Liver (tissue), 8 donors: ENCODE measurements at regions not wholly inside any gene's neighbourhood (a gene's known extent, or its start where the extent isn't known, plus 50 kb on each side); places are given as distances from the start of the nearest gene placed in this dataset.

ENCODE experiments used
- DNase-seq: peaks from one replicate; pipeline ENCODE4 v3.0.0-alpha.2; 2017; ENCODE audit warnings: low spot score
- H3K27ac ChIP-seq, 2 donors: one replicate each; pipeline ENCODE4 v1.7.0; 2013; ENCODE audit warnings: inconsistent platforms in 2 of 2, low read length in 2 of 2, control low read depth in 1 of 2, low read depth in 1 of 2, mild to moderate bottlenecking in 1 of 2
- H3K27me3 ChIP-seq, 4 donors: one replicate each; pipeline versions ENCODE4 v1.6.1 to v1.7.0; 2013; ENCODE audit warnings: low read length in 3 of 4, inconsistent platforms in 1 of 4, mild to moderate bottlenecking in 1 of 4, moderate library complexity in 1 of 4; ENCODE audit not compliant: control insufficient read depth in 4 of 4, insufficient read depth in 4 of 4
- H3K36me3 ChIP-seq, 4 donors: one replicate each; pipeline versions ENCODE4 v1.6.1 to v1.7.0; 2013; ENCODE audit warnings: low read length in 3 of 4, mild to moderate bottlenecking in 3 of 4, low read depth in 1 of 4, moderate library complexity in 1 of 4; ENCODE audit not compliant: control insufficient read depth in 4 of 4, insufficient read depth in 3 of 4
- H3K4me1 ChIP-seq, 4 donors: one replicate each; pipeline versions ENCODE4 v1.6.1 to v1.7.0; 2013; ENCODE audit warnings: low read length in 3 of 4, mild to moderate bottlenecking in 3 of 4, moderate library complexity in 1 of 4; ENCODE audit not compliant: control insufficient read depth in 4 of 4, insufficient read depth in 4 of 4
- H3K4me3 ChIP-seq, 3 donors: one replicate each; pipeline versions ENCODE4 v1.6.1 to v1.7.0; 2013; ENCODE audit warnings: low read length in 3 of 3, control low read depth in 1 of 3, low read depth in 1 of 3, mild to moderate bottlenecking in 1 of 3
- H3K9ac ChIP-seq, 2 donors: one replicate each; pipeline ENCODE4 v1.7.0; 2013; ENCODE audit warnings: low read length in 2 of 2, mild to moderate bottlenecking in 2 of 2, moderate library complexity in 2 of 2, control low read depth in 1 of 2, low read depth in 1 of 2
- H3K9me3 ChIP-seq, 4 donors: one replicate each; pipeline versions ENCODE4 v1.6.1 to v1.7.0; 2013; ENCODE audit warnings: low read length in 3 of 4; ENCODE audit not compliant: control insufficient read depth in 4 of 4
- EGR1 ChIP-seq, 2 donors: IDR thresholded peaks; 2 replicates each; pipeline ENCODE4 v1.6.1; 2016 to 2018; ENCODE audit warnings: antibody characterized with exemption in 2 of 2, low read depth in 2 of 2
- FOXA1 ChIP-seq: IDR thresholded peaks from 2 replicates; pipeline ENCODE4 v1.6.1; 2016; ENCODE audit warnings: antibody characterized with exemption
- FOXA2 ChIP-seq: IDR thresholded peaks from 2 replicates; pipeline ENCODE4 v1.6.1; 2016; ENCODE audit warnings: antibody characterized with exemption
- GABPA ChIP-seq, 2 donors: IDR thresholded peaks in 1 of 2; conservative IDR thresholded peaks in 1 of 2; 2 replicates each; pipeline ENCODE4 v1.6.1; 2016; ENCODE audit warnings: antibody characterized with exemption in 2 of 2, mild to moderate bottlenecking in 1 of 2, moderate library complexity in 1 of 2
- HNF4A ChIP-seq, 2 donors: conservative IDR thresholded peaks; 2 replicates each; pipeline ENCODE4 v1.6.1; 2016; ENCODE audit warnings: antibody characterized with exemption in 2 of 2, mild to moderate bottlenecking in 2 of 2
- HNF4G ChIP-seq: IDR thresholded peaks from 2 replicates; pipeline ENCODE4 v1.6.1; 2016; ENCODE audit warnings: antibody characterized with exemption
- JUND ChIP-seq, 2 donors: IDR thresholded peaks; 2 replicates each; pipeline ENCODE4 v1.6.1; 2016; ENCODE audit warnings: antibody characterized with exemption in 2 of 2
- NR2F2 ChIP-seq: IDR thresholded peaks from 2 replicates; pipeline ENCODE4 v1.6.1; 2016; ENCODE audit warnings: antibody characterized with exemption
- RAD21 ChIP-seq, 2 donors: IDR thresholded peaks; 2 replicates each; pipeline ENCODE4 v1.6.1; 2016; ENCODE audit warnings: antibody characterized with exemption in 2 of 2, mild to moderate bottlenecking in 2 of 2
- RXRA ChIP-seq, 2 donors: IDR thresholded peaks; 2 replicates each; pipeline ENCODE4 v1.6.1; 2017 to 2018; ENCODE audit warnings: antibody characterized with exemption in 2 of 2, mild to moderate bottlenecking in 1 of 2
- SP1 ChIP-seq: IDR thresholded peaks from 2 replicates; pipeline ENCODE4 v1.6.1; 2018; ENCODE audit warnings: antibody characterized with exemption, mild to moderate bottlenecking
- TAF1 ChIP-seq: conservative IDR thresholded peaks from 2 replicates; pipeline ENCODE4 v1.6.1; 2016; ENCODE audit warnings: antibody characterized with exemption, mild to moderate bottlenecking
- YY1 ChIP-seq: IDR thresholded peaks from 2 replicates; pipeline ENCODE4 v1.6.1; 2016; ENCODE audit warnings: antibody characterized with exemption, mild to moderate bottlenecking
- WGBS: extraction: QIAGEN DNeasy Blood & Tissue Kit; methylation state at CpG from one replicate; pipeline ENCODE4 v1.1.7; 2013; 5-methylcytosine and 5-hydroxymethylcytosine counted together
- TF ChIP-seq, protein P1 (sequence below): IDR thresholded peaks from 2 replicates; pipeline ENCODE4 v1.6.1; 2016; ENCODE audit warnings: antibody characterized with exemption
- TF ChIP-seq, protein P2 (sequence below): fragments of 150-350 bp; IDR thresholded peaks from 2 replicates; pipeline ENCODE4 v1.5.1; 2017; ENCODE audit warnings: improper control_type of control experiment, low read depth, low read length; ENCODE audit not compliant: missing input control
- TF ChIP-seq, protein P3 (sequence below): IDR thresholded peaks from 2 replicates; pipeline ENCODE4 v1.6.1; 2016; ENCODE audit warnings: antibody characterized with exemption
- TF ChIP-seq, protein P4 (sequence below): IDR thresholded peaks from 2 replicates; pipeline ENCODE4 v1.6.1; 2016; ENCODE audit warnings: antibody characterized with exemption
- TF ChIP-seq, protein P5 (sequence below): IDR thresholded peaks from 2 replicates; pipeline ENCODE4 v1.6.1; 2016; ENCODE audit warnings: antibody characterized with exemption, mild to moderate bottlenecking
- donor health status: healthy.
- donor health status: healthy.
- donor health status: healthy.
- donor health status: healthy.
- donor health status: healthy.

DNA sequence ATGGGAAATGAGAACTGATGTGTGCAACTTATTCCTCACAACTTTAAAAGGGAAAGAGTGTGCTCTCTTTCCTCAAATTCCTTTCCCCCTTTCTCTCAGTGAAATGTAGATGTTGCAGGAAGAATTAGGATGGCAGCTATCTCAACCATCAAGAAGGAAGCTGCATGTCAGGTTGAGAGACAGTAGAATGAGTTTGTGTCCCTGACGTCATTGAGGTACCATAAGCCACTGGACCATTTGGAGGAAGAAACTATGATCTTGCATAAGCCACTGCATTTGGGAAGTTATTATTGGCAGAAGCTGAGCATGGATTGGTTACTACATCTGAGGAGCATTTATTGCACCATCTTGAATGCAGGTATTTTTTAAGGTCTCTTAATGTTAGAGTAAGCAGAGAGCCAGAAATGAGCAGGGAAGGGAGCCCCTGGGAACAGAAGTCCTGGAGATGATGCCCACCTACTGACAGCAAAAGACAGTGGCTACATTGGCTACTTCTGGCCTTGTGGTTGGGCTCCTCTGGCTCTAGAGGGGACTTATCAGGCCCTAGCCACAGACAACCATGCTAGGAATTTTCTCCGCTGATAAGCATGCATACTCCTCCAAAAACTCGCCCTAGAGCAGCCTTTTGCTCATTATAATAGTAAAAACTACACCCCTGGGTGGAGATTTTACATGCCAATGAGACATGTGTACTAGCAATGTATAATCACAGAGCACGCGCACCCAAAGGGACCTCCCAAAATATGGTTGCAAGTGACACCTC, 249.0 kb upstream of the SALL1 start:
- TF ChIP-seq EGR1 (IDR thresholded peaks at IDR 0.05; ENCODE audit: low read depth in 2 of 2) (no peak), FOXA2 (no peak), HNF4G (no peak), SP1 (no peak), NR2F2 (no peak), GABPA (IDR thresholded peaks at IDR 0.05 in 1 of 2, conservative IDR thresholded peaks at IDR 0.05 in 1 of 2) (no peak), JUND (IDR thresholded peaks at IDR 0.05) (no peak), TAF1 (no peak), RAD21 (IDR thresholded peaks at IDR 0.05) (no peak)
- TF ChIP-seq, protein P1, sequence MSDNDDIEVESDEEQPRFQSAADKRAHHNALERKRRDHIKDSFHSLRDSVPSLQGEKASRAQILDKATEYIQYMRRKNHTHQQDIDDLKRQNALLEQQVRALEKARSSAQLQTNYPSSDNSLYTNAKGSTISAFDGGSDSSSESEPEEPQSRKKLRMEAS = no peak
- TF ChIP-seq, protein P2, sequence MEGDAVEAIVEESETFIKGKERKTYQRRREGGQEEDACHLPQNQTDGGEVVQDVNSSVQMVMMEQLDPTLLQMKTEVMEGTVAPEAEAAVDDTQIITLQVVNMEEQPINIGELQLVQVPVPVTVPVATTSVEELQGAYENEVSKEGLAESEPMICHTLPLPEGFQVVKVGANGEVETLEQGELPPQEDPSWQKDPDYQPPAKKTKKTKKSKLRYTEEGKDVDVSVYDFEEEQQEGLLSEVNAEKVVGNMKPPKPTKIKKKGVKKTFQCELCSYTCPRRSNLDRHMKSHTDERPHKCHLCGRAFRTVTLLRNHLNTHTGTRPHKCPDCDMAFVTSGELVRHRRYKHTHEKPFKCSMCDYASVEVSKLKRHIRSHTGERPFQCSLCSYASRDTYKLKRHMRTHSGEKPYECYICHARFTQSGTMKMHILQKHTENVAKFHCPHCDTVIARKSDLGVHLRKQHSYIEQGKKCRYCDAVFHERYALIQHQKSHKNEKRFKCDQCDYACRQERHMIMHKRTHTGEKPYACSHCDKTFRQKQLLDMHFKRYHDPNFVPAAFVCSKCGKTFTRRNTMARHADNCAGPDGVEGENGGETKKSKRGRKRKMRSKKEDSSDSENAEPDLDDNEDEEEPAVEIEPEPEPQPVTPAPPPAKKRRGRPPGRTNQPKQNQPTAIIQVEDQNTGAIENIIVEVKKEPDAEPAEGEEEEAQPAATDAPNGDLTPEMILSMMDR = no peak
- TF ChIP-seq, protein P3, sequence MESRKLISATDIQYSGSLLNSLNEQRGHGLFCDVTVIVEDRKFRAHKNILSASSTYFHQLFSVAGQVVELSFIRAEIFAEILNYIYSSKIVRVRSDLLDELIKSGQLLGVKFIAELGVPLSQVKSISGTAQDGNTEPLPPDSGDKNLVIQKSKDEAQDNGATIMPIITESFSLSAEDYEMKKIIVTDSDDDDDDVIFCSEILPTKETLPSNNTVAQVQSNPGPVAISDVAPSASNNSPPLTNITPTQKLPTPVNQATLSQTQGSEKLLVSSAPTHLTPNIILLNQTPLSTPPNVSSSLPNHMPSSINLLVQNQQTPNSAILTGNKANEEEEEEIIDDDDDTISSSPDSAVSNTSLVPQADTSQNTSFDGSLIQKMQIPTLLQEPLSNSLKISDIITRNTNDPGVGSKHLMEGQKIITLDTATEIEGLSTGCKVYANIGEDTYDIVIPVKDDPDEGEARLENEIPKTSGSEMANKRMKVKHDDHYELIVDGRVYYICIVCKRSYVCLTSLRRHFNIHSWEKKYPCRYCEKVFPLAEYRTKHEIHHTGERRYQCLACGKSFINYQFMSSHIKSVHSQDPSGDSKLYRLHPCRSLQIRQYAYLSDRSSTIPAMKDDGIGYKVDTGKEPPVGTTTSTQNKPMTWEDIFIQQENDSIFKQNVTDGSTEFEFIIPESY = no peak
- Histone ChIP-seq H3K36me3 (no peaks in the 10 kb centered on the region), H3K4me1 (peaks cover 15 to 44% (median 28%) of the 10 kb centered on the region in 4 donors), H3K27ac (peak overlapping the region in 1 of 2 donors; percentile 88), H3K9ac (no peak overlapping the region), H3K27me3 (no peaks in the 10 kb centered on the region), H3K4me3 (no peak overlapping the region), H3K9me3 (peaks cover 0 to 7% (median 0%) of the 10 kb centered on the region in 4 donors)
- no peak for DNase-seq
- WGBS = 88% methylated on average over 5 of the region's 5 CpGs

DNA sequence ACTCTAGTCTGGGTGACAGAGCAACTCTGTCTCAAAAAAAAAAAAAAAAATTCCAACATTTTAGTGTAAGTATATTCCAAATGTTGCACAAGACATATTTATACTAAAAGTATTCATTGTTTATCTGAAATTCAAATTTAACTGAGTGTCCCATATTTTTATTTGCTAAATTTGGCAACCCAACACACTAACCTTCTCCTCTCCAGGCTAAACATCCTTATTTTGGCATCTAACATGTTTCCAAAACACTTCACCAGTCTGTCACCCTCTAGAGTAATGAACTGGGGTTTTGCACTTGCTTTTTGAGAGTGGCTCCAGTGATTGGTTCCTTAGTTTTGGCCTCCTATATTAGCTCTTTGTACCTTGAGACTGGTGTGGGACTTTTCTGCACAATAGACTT, 243.4 kb upstream of the SALL1 start:
- TF ChIP-seq EGR1 (IDR thresholded peaks at IDR 0.05; ENCODE audit: low read depth in 2 of 2) (no peak), YY1 (no peak), GABPA (IDR thresholded peaks at IDR 0.05 in 1 of 2, conservative IDR thresholded peaks at IDR 0.05 in 1 of 2) (no peak), RXRA (IDR thresholded peaks at IDR 0.05) (no peak), HNF4G (no peak), SP1 (no peak), FOXA1 (no peak), FOXA2 (no peak), RAD21 (IDR thresholded peaks at IDR 0.05) (no peak), HNF4A (conservative IDR thresholded peaks at IDR 0.05) (no peak), TAF1 (no peak)
- TF ChIP-seq, protein P4, sequence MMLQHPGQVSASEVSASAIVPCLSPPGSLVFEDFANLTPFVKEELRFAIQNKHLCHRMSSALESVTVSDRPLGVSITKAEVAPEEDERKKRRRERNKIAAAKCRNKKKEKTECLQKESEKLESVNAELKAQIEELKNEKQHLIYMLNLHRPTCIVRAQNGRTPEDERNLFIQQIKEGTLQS = no peak
- TF ChIP-seq, protein P5, sequence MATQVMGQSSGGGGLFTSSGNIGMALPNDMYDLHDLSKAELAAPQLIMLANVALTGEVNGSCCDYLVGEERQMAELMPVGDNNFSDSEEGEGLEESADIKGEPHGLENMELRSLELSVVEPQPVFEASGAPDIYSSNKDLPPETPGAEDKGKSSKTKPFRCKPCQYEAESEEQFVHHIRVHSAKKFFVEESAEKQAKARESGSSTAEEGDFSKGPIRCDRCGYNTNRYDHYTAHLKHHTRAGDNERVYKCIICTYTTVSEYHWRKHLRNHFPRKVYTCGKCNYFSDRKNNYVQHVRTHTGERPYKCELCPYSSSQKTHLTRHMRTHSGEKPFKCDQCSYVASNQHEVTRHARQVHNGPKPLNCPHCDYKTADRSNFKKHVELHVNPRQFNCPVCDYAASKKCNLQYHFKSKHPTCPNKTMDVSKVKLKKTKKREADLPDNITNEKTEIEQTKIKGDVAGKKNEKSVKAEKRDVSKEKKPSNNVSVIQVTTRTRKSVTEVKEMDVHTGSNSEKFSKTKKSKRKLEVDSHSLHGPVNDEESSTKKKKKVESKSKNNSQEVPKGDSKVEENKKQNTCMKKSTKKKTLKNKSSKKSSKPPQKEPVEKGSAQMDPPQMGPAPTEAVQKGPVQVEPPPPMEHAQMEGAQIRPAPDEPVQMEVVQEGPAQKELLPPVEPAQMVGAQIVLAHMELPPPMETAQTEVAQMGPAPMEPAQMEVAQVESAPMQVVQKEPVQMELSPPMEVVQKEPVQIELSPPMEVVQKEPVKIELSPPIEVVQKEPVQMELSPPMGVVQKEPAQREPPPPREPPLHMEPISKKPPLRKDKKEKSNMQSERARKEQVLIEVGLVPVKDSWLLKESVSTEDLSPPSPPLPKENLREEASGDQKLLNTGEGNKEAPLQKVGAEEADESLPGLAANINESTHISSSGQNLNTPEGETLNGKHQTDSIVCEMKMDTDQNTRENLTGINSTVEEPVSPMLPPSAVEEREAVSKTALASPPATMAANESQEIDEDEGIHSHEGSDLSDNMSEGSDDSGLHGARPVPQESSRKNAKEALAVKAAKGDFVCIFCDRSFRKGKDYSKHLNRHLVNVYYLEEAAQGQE = no peak
- TF ChIP-seq, protein P1 = no peak
- TF ChIP-seq, protein P3 = no peak
- TF ChIP-seq, protein P2 = no peak
- H3K9me3 ChIP-seq = peaks cover 0 to 7% (median under 1%) of the 10 kb centered on the region in 4 donors

More for the DNA sequence above, 243.4 kb upstream of the SALL1 start:
- no peak for DNase-seq
- H3K36me3 ChIP-seq = no peaks in the 10 kb centered on the region
- H3K27ac ChIP-seq = no peak overlapping the region
- H3K27me3 ChIP-seq = no peaks in the 10 kb centered on the region
- no peak overlapping the region for H3K4me3 ChIP-seq
- H3K4me1 ChIP-seq = no peaks in the 10 kb centered on the region
- no peak overlapping the region for H3K9ac ChIP-seq
